GM18873 (cell line): ENCODE measurements at regions not wholly inside any gene's neighbourhood (a gene's known extent, or its start where the extent isn't known, plus 50 kb on each side); places are given as distances from the start of the nearest gene placed in this dataset.

Source experiments
- ATAC-seq: cut with Tn5 transposase; IDR thresholded peaks from one replicate; pipeline ENCODE4 v1.9.1; 2021; ENCODE audit warnings: mild to moderate bottlenecking, moderate library complexity, moderate number of reproducible peaks; ENCODE audit not compliant: unreplicated experiment, low FRiP score

DNA sequence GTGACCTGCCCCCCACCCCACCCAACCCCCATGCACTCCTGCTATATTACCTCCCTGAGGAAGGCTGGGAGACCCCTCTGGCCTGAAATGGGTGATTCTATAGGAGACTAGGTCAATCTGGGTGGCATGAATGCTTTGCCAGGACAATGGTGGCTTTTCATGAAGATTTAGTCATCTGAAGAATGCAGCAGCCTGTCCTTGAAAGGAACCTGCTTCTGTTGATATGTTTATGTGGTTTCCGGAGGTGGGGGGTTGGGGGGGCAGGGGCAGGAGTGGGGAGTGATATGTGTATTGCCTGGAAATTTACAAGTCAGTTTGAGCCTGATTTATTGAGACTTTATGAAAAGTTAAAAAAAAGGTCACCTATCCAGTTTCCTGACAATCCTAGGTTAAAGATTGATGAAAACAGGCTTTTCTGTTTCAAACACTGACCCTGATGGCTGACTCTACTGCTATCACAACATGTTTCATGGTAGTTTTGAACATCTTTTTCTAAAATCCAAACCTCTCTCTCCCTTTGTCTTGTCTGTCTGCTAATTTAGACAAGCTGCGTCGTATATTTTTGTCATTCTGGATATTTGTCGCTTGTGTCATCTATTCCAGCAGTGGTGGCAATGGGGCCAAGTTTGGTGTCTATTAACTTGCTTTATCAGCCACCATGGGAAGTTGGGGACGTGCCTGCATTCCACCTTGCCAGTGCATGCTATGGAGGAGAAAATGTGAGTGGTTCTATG lies 153.7 kb upstream of the EGFLAM start:
- no peak for ATAC-seq

DNA sequence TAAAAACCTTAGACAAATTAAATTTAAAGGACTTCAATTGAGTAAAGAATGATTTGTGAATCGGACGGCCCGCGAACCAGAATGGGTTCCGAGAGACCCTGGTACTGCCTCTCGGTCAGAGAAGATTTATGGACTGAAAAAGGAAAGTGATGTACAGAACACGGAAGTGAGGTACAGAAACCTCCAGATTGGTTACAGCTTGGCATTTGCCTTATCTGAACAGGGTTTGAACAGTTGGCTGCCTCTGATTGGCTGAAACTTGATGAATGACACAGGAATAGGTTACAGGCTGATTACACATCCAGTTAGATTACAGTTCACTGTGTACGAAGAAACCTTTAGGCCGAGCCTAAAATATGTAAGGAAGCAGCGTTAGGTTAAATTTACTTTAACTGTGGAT lies 156.5 kb upstream of the EGFLAM start:
- no peak for ATAC-seq

DNA sequence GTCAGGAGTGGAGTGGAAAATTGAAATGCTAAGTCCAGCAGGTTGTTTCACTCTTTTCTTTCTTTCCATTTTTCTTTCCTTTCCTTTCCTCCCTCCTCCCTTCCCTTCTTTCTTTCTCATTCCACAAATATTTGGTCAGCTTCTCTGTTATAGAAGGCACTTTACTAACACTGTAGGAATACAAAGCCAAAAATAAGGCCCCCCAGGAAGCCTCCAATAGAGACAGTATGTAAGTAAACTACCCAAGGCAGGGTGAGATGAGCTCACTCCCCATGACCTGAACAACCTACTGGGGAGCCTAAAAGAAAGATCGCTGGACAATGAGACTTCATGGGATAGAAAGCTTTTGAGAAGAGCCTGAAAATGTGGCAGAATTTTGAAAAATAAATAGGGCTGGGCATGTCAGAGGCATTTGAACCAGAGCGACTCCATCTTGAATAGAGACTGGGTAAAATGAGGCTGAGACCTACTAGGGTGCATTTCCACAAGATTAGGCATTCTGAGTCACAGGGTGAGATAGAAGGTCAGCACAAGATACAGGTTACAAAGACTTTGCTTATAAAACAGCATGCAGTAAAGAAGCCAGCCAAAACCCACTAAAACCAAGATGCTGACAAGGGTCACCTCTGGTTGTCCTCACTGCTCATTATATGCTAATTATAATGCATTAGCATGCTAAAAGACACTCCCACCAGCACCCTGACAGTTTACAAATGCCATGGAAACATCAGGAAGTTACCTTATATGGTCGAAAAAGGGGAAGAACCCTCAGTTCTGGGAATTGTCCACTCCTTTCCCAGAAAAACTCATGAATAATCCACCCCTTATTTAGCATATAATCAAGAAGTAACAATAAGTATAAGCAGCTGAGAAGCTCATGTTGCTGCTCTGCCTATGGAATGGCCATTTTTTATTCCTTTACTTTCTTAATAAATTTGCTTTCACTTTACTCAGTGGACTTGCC lies 158.9 kb upstream of the EGFLAM start:
- no peak for ATAC-seq

DNA sequence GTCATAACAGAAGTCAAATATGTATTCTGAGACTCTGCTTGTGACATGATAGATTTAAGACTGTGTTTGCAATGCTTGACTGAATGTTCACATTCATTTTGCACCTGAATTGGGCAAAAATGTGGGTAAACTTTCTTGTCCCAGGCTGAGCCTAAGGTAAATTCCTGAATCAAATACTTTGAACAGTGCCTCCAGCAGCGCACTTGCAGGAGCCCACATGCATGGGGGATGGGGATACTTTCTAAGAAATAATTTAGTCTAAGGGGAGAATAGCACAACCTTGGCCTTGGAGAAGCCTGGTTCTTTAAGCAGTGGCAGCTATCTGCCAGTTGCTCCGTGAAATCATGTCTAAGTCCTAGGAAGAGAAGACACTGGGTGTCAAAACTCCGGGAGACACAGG lies 163.5 kb upstream of the EGFLAM start:
- ATAC-seq: no peak

DNA sequence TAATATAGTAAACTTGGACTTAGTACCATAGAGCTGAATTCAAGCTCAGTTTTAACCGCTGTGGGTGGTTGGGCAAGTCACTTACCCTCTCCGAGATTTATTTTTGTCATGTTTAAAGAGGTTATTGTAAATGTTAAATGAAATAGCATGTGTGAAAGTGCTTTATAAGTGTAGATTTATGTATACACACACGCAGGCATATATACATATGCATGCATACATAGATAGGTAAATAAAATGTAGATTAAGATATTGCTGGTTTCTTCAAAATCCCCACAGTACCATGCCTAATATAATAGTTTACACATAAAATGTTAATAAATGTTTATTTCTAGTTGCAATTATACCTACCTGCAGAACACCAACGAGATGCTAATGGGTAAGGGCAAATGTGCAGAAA lies 164.5 kb upstream of the EGFLAM start:
- ATAC-seq: no peak

DNA sequence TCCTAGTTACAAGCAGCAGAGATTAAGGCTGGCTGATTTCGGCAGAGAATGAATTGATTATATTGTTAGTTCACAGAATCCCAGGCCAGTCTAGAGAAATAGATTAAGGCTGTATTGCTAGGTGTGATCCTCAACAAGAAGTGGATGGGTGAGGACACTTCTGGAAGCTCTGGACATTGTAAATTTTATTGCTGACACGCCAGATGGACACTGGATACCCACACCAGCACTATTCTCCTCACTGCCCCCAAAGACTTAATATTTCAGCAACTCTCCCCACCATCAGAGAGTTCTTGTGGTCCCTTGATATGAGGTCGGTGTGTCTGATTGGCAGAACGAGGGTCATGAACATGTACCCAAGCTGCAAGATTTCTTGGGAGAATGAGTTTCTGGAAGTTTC lies 171.6 kb upstream of the EGFLAM start:
- ATAC-seq: no peak

DNA sequence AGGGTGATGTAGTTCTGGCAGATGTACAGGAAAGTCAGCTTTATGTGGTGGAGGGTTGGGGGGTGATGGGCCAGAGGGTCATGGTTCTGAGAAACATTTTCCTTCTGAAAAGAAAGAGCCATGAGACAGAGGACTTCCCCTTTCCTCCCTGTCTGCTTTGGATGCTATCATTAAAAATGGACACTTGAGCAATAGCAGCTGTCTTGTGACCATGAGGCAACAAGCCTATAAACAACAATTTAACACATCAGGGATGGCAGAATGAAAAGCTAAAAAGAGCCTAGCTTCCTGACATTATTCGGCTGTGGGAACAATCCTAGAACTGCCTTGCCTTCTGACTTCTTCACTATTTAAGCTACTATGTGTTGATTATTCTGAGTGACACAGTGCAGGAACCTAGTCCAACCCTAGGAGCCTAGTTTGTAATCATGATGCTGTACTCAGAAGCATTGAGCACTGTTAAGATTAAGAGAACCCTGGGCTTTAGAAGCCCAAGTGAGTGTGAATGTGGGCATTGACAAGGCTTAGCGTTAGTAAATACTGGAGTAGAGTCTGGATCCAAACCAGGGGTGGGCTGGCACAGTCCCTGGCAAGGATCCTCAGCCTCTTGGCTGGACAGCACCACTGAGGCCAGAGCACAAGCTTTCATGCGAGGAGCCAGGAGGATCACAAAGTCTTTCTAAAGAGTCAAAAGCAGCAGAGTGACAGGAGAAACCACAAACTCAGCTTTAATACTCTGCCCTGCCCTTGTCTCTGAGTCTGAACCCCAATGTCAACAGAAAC lies 178.5 kb upstream of the EGFLAM start:
- no peak for ATAC-seq

DNA sequence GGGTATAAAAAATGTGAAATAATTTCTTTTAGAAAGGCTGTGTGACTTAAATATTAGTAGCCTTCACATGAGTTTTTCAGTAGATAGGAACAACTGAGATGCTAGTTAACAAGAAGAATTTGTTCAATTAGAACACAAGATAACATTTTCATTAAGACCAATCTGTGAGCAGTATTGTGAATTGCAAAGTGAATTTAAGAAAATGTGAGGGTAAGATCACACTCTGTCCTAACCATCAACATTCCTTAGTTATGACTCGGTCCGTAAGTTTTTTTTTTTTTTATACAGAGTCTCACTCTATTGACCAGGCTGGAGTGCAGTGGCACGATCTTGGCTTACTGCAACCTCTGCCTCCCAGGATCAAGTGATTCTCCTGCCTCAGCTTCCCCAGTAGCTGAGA lies 180.2 kb upstream of the EGFLAM start:
- ATAC-seq: no peak

DNA sequence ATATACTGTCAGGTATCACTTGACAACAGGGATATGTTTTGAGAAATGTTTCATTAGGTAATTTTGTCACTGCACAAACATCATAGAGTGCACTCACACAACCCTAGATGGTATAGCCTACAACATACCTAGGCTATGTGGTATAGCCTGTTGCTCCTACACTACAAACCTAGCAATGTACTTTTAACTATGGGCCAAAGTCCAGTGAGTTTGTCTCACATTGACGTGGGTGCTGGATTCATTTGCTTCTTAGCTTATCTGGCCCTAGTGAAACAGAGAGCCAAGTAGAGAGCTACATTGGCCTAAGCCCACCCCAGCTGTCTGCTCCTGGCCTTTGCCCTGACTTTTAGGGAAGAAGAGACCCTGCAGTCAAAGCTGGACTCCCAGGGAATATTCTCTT lies 180.7 kb upstream of the EGFLAM start:
- ATAC-seq: no peak

DNA sequence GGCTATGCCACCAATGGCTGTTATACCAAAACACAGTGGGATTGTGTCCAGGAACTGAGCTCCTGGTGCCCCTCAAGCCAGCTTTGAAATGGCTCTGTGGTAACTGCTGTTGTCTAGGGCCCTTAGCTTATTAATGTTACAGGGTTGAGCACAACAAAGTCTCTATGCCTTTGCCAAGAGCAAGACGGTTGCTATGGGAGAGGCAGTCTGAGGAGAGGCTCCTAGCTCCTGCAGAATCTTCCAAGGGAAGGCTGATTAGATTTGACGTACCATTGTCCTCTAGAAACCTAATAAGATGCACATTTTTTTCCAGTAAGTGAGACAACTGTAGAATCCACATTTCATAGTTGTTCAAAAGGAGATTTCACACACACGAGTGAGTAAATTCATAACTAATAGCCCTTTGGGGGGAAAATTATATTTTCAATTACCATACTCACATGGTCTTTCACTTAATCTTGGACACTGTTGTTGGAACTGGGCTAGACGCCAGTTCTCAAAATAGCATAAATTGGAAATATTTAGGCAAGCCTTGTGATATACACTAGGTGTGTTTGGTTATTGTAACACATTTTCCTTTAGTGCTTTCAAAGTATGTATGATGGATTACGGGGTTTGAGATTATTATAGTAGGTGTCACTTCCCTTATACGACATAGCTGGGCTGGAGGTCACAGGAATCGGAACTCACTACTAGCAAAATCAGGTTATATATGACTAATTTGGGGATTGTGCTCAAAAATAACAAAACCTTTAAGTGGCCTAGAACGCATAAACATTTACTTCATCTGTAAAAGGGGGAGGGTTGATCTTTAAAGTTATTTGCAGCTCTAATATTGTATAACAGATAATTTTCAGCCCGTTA lies 186.3 kb upstream of the EGFLAM start:
- ATAC-seq: no peak

DNA sequence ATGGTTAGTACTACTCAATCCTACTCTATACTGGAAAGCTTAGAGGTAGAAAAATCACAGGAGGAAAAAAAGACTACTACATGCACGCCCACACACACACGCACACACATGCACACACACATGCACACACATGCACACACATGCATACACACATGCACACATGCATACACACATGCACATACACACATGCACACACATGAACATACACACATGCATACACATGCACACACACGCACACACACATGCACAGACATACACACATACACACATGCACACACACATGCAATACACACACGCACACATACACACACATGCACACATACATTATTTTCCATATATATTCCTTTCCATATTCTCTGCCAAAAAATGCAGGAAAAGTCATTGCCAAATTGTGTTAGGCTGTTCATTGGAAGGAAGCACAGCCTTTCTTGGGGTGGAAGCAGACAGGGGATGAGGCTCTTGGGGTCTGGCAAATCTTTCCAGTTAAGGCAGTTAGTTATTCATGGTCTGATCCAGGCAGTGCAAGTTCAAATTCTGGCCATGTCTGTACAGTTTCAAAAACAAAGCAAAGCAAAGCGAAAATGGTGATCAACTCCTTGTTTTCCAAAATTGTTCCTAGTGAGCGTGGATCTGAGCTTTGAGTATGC lies 187.9 kb upstream of the EGFLAM start:
- no peak for ATAC-seq

DNA sequence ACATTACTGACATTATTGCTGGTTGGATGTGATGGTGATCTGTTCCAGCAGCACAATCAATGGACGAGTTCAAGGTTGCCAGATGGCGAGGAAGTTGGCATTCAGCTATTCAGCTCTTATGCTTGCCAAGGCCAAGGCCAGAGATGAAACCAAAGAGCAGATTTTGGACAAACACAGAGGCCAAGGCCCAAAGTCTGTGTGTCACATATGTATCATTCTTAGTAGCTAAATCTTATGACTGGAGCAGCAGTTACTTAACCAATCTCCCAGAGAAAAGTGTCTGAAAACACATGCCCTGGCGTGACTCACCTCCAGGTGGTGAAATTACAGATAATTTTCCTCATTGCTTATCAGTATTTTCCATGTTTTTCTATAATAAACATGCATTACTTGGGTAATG lies 189.0 kb upstream of the EGFLAM start:
- ATAC-seq: no peak

DNA sequence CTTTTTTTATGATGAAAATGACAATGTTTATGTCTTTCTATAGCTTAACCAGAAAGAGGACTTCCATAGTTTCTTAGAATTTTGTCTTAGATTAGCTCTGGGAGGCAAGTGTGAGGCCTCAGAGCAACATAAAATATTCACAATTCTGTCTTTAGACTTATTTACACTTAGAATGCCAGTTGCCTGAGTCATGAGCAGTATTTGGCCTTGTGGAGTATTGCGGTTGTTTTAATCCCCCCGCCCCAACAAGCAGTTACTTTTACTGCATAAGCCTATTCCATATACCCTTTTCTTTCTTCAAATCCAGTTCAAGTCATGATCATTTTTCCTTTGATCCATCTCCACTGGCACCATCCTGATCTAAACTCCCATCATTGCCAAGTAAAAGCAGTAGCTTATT lies 198.0 kb upstream of the EGFLAM start:
- ATAC-seq: no peak

DNA sequence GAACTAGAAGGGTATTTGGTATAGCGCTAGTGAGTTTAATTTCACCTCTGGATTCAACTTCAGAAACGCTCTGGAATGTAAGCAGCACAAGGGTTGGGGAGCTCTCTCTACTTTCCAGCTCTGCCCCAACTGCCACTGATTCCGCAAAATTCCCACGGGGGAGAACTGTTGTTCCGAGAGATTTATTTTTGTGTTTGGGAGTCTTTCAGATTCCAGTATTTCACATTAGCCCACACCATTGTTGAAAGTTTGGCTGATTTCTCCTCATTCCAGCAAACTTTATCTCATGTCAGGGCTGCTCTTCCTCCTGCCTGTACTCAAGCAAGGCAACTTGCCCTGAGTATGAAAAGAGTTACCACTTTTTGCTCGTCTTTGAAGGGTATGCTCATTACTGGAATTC lies 198.5 kb upstream of the EGFLAM start:
- no peak for ATAC-seq

DNA sequence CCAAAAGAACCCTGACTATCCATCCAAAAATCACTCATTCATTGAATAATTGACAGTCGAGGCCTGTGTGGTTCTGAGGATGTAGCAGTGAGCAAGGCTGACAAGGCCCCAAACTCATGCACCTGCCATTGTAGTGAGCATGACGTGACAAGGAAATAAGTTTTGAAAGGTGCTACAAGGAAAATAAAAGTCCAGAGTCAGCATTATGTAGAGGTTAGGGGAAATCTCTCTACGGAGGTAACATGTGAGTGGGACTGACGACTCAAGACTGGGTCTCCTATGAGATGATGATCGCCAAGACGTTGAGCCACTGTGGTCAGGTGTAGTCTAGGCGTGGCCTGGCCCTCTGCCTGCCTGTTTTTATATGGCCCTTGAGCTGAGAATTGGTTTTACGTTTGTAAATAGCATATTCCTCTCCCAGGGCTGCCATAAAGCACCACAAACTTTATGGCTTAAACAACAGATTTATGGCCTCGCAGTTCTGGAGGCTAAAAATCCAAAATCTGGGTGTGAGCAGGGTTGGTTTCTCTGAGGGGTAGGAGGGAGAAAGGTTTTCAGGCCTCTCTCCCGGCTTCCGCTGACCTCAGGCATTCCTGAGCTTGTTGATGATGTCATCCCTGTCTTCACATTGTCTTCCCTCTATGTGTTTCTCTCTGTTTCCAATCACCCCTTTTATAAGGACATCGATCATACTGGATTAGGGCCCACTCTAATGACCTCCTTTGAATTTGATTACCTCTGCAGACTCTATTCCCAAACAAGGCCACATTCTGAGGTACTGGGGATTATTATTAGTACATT lies 206.4 kb upstream of the EGFLAM start:
- no peak for ATAC-seq

DNA sequence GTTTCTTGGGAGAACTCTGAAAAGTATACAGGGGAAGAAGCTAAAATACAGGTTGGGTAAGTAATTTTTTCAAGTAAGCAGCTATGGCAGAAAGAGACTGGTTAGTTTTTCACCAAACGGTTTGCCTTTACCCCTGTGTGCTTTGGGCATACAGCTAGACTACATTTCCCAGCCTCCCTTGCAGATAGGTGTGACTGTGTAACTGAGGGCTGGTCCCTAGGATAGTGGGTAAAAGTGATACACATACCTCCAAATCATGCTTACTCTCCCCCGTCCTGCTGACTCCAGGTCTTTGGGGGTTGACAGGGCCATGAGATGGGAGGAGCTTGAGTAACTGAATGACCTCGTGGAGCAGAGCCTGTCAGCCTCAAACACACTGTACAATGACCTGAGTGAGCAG lies 208.6 kb upstream of the GDNF start:
- no peak for ATAC-seq

DNA sequence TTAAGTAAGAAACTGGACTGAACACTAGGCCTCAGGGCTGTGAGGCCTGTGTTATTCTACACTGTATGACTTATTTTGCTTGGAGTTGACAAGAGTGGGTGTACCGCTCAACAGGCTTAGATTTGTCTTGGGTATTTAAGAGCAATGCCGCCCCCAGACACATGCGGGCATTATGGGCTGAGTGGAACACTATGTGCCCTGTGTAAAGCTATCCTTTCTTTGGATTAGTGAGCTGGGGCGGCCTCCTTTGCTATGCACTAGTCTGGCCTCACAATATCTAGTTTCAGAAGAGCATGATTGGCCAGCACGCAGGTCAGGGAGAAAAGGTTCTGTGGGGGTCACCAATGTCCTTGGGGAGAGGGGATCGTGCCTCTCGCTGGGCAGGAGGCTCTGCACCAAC lies 206.3 kb upstream of the GDNF start:
- ATAC-seq: no peak

DNA sequence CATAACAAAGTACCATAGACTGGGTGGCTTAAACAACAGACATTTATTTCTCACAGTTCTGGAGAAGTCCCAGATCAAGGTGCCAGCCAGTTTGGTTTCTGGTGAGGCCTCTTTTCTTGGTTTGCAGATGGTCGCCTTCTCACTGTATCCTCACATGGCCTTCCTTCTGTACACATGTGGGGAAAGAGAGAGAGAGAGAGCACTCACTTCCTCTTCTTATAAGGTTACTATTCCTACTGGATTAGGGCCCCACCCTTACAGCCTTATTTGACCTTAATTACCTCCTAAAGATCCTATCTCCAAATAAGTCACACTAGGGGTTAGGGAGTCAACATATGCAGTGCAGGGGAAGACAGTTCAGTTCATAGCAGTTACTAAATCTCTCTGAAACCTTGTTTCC lies 205.6 kb upstream of the GDNF start:
- no peak for ATAC-seq

DNA sequence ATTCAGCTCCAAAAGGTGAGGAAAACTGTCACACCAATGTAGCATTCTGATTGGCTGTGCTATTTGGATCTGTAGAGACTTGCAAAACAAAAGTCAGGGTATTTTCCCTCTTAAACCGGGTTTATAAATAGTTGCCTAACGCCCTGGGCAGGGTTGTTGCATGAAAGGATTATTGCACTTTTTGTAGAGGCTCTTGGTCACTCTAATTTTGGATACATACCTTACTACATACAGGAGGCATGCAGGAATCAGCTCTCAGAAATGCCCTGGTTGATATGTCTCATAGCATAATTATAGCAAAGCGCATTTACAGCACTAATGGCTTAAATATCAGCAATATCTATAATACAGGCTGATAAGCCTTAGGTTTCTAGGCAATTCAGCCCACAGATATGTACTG lies 200.0 kb upstream of the GDNF start:
- ATAC-seq: no peak
